OCI-LY3 (cell line): ENCODE measurements at regions not wholly inside any gene's neighbourhood (a gene's known extent, or its start where the extent isn't known, plus 50 kb on each side); places are given as distances from the start of the nearest gene placed in this dataset.

ENCODE experiments used
- H2AFZ ChIP-seq: fragments of 200-600, 300-600 bp; shearing (Covaris generic); 2 replicates; pipeline ENCODE4 v1.6.0; 2014; ENCODE audit warnings: antibody characterized with exemption, low read depth, low read length
- H3K27ac ChIP-seq: fragments of 200-600, 300-600 bp; sonication (generic); 2 replicates; pipeline ENCODE4 v1.5.1; 2014; ENCODE audit warnings: mild to moderate bottlenecking, low read length, moderate library complexity, mixed read lengths
- H3K27me3 ChIP-seq: fragments of 200-600, 300-600 bp; sonication (generic); 2 replicates; pipeline ENCODE4 v1.6.1; 2014; ENCODE audit warnings: low read depth, low read length, mixed read lengths
- H3K36me3 ChIP-seq: fragments of 200-600, 300-600 bp; sonication (generic); replicated peaks from 2 replicates; pipeline ENCODE3; 2014; ENCODE audit warnings: low read depth, low read length, mixed read lengths
- H3K4me1 ChIP-seq: fragments of 300-600, 200-600 bp; sonication (generic); 2 replicates; pipeline ENCODE4 v1.6.1; 2014; ENCODE audit warnings: low read length, mixed read lengths
- H3K4me2 ChIP-seq: fragments of 200-600, 300-600 bp; sonication (generic); 2 replicates; pipeline ENCODE4 v1.6.1; 2014; ENCODE audit warnings: low read length, mixed read lengths
- H3K4me3 ChIP-seq: fragments of 300-600, 200-600 bp; sonication (generic); 2 replicates; pipeline ENCODE4 v1.5.1; 2014; ENCODE audit warnings: antibody characterized with exemption, mild to moderate bottlenecking, low read length, moderate library complexity
- H3K79me2 ChIP-seq: fragments of 300-600, 200-600 bp; shearing (Covaris generic); 2 replicates; pipeline ENCODE4 v1.6.1; 2014; ENCODE audit warnings: mild to moderate bottlenecking, low read length, mixed read lengths
- H3K9ac ChIP-seq: fragments of 300-600, 200-600 bp; shearing (Covaris generic); 2 replicates; pipeline ENCODE4 v1.6.0; 2014; ENCODE audit warnings: mild to moderate bottlenecking, low read length, moderate library complexity
- H3K9me3 ChIP-seq: fragments of 200-600, 300-600 bp; shearing (Covaris generic); 2 replicates; pipeline ENCODE4 v1.6.1; 2014; ENCODE audit warnings: low read length, mixed read lengths; ENCODE audit not compliant: insufficient read depth
- H4K20me1 ChIP-seq: fragments of 200-600, 300-600 bp; sonication (generic); 2 replicates; pipeline ENCODE4 v1.6.1; 2016; ENCODE audit warnings: low read length, mixed read lengths; ENCODE audit not compliant: insufficient read depth
- EZH2phosphoT487 ChIP-seq: fragments of 200-600 bp; shearing (Covaris generic); IDR thresholded peaks from 2 replicates; pipeline ENCODE4 v1.6.1; 2018; ENCODE audit warnings: antibody characterized with exemption, mixed run types, low read depth
- TF ChIP-seq, protein P1 (sequence below): fragments of 200-600, 300-600 bp; sonication (generic); IDR thresholded peaks from 2 replicates; pipeline ENCODE4 v1.5.1; 2014; ENCODE audit warnings: antibody characterized with exemption, low read length, low read depth

DNA sequence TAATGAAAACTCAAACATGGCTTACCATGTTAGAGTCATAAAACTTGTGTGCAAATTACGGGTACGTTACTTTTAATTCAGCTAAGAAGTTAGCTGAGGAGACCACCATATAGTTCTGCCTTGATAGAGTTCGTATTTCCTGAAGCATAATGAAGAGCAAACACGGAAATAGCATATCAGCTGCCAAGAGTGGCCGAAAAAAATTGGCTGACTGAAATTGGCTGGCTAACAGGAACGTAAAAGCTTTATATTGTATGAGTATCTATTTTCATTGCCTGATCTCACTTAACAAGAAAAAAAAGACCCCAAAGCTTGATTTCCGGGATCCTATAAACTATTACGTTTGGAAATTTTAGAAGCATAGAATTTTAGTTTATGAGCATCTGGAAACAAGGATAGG is 1222.9 kb downstream of the ZPLD1 start:
- Histone ChIP-seq H3K27ac (no peak overlapping the region), H2AFZ (no peak overlapping the region), H4K20me1 (no peaks in the 10 kb centered on the region), H3K4me3 (no peak overlapping the region), H3K9me3 (no peaks in the 10 kb centered on the region), H3K27me3 (no peaks in the 10 kb centered on the region), H3K9ac (no peak overlapping the region), H3K4me1 (no peaks in the 10 kb centered on the region), H3K4me2 (no peak overlapping the region), H3K36me3 (no peaks in the 10 kb centered on the region), H3K79me2 (no peaks in the 10 kb centered on the region)
- no peak for TF ChIP-seq EZH2phosphoT487
- TF ChIP-seq, protein P1, sequence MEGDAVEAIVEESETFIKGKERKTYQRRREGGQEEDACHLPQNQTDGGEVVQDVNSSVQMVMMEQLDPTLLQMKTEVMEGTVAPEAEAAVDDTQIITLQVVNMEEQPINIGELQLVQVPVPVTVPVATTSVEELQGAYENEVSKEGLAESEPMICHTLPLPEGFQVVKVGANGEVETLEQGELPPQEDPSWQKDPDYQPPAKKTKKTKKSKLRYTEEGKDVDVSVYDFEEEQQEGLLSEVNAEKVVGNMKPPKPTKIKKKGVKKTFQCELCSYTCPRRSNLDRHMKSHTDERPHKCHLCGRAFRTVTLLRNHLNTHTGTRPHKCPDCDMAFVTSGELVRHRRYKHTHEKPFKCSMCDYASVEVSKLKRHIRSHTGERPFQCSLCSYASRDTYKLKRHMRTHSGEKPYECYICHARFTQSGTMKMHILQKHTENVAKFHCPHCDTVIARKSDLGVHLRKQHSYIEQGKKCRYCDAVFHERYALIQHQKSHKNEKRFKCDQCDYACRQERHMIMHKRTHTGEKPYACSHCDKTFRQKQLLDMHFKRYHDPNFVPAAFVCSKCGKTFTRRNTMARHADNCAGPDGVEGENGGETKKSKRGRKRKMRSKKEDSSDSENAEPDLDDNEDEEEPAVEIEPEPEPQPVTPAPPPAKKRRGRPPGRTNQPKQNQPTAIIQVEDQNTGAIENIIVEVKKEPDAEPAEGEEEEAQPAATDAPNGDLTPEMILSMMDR = no peak

DNA sequence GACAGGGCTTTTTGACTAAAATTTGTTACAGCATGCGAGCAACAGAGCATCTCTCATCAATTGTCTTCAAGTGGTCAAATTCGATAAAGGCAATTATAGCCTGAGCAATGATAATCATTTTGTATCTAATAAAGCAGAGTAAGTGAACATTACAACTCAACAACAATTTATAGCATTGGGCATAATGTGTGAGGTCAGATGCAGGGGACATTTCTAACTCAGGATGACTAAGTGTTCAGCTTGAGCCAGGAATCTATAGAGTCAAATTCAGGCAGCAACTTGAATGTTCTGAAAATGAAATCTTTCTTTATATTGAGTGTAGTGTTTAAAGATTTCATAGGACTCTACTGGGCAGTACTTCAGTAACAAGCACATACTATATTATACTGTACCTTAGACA is 1226.0 kb downstream of the ZPLD1 start:
- Histone ChIP-seq H2AFZ (no peak overlapping the region), H3K4me1 (no peaks in the 10 kb centered on the region), H3K4me3 (no peak overlapping the region), H3K36me3 (no peaks in the 10 kb centered on the region), H3K4me2 (no peak overlapping the region), H3K79me2 (no peaks in the 10 kb centered on the region), H3K9me3 (no peaks in the 10 kb centered on the region), H4K20me1 (no peaks in the 10 kb centered on the region), H3K9ac (no peak overlapping the region), H3K27me3 (no peaks in the 10 kb centered on the region), H3K27ac (no peak overlapping the region)
- TF ChIP-seq EZH2phosphoT487 = no peak
- TF ChIP-seq, protein P1 = no peak

DNA sequence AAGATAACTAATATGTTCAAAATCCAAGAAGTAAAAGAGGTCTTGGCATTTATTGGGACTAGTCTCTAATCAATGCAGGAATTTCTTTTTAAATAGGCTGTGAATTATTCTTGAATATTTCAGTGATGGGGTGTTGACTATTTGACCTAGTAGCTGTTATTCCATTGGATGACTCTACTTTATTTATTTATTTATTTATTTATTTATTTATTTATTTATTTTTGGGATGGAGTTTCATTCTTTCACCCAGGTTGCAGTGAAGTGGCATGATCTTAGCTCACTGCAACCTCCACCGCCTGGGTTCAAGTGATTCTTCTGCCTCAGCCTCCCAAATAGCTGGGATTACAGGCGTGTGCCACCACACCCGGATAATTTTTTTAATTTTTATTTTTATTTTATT is 1227.8 kb downstream of the ZPLD1 start:
- TF ChIP-seq, protein P1 = no peak
- TF ChIP-seq EZH2phosphoT487 = no peak
- Histone ChIP-seq H3K4me1 (no peaks in the 10 kb centered on the region), H3K27me3 (no peaks in the 10 kb centered on the region), H3K79me2 (no peaks in the 10 kb centered on the region), H3K4me2 (no peak overlapping the region), H4K20me1 (no peaks in the 10 kb centered on the region), H3K9me3 (no peaks in the 10 kb centered on the region), H3K9ac (no peak overlapping the region), H2AFZ (no peak overlapping the region), H3K4me3 (no peak overlapping the region), H3K27ac (no peak overlapping the region), H3K36me3 (no peaks in the 10 kb centered on the region)

DNA sequence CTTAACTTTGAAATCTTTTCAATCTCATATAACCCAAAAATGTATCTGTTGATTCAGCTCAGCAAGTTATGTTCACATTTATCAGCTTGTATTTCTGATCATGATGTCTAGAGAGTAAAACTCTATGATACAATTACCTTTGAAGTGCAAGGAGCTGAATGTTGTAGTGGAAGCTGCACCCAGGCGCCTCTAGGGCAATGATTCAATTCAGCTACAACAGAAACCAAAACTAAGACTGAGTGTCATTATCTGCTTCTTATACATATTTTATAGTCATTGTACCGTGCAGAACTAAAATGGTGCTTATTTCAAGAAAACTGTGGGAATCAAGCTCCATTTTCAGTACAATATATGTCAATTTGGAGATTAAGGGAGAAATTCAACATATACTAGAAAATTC is 1237.5 kb downstream of the ZPLD1 start:
- H3K79me2 ChIP-seq = no peaks in the 10 kb centered on the region
- H3K9ac ChIP-seq = no peak overlapping the region
- peak overlapping the region; percentile 21; the same call in 1 of the 2 replicates for H2AFZ ChIP-seq
- H3K4me3 ChIP-seq = no peak overlapping the region
- no peaks in the 10 kb centered on the region for H4K20me1 ChIP-seq
- H3K27me3 ChIP-seq = no peaks in the 10 kb centered on the region
- H3K36me3 ChIP-seq = no peaks in the 10 kb centered on the region
- H3K27ac ChIP-seq = no peak overlapping the region
- TF ChIP-seq EZH2phosphoT487 = no peak
- TF ChIP-seq, protein P1 = no peak
- H3K9me3 ChIP-seq = no peaks in the 10 kb centered on the region
- no peak overlapping the region for H3K4me2 ChIP-seq
- no peaks in the 10 kb centered on the region for H3K4me1 ChIP-seq
